ENCODE measurements at regions not wholly inside any gene's neighbourhood (a gene's known extent, or its start where the extent isn't known, plus 50 kb on each side); places are given as distances from the start of the nearest gene placed in this dataset.
"Not testable (repeated sequence)": the region's sequence is repeated elsewhere in the genome, so short reads cannot be mapped to it uniquely, and the experiment has no call there.

GRCh38 chr1:182203191-182203875 lies 141.8 kb upstream of the ZNF648 start:
- no peak overlapping the region for H3K27ac Mint-ChIP-seq
- Histone ChIP-seq H3K27ac (ENCODE audit: low read length) (no peak overlapping the region), H3K27me3 (ENCODE audit: control insufficient read depth, insufficient read depth, low read length) (peaks cover 11% of the 10 kb centered on the region), H3K9me3 (ENCODE audit: control insufficient read depth, insufficient read depth, low read length) (no peaks in the 10 kb centered on the region), H3K4me1 (ENCODE audit: control insufficient read depth, insufficient read depth, low read length) (peaks cover 10% of the 10 kb centered on the region), H3K4me3 (ENCODE audit: low read length) (no peak overlapping the region), H3K36me3 (ENCODE audit: control insufficient read depth, insufficient read depth, low read length) (no peaks in the 10 kb centered on the region)
- no peak for TF ChIP-seq CTCF (IDR thresholded peaks at IDR 0.05)
- peaks cover 21 to 29% of the 10 kb centered on the region in 2 donors for H3K27me3 Mint-ChIP-seq (ENCODE audit: low read depth in 2 of 2)
- H3K36me3 Mint-ChIP-seq, result no peaks in the 10 kb centered on the region
- no peak overlapping the region for H3K4me3 Mint-ChIP-seq
- no peaks in the 10 kb centered on the region for H3K9me3 Mint-ChIP-seq
- ATAC-seq, result no peak
- peaks cover 13 to 20% of the 10 kb centered on the region in 2 donors for H3K4me1 Mint-ChIP-seq
- DNase-seq, result no peak
- intact Hi-C loops (cut with micrococcal nuclease), result no loop called here
- WGBS (ENCODE audit: insufficient coverage), result no CpG with 5 or more reads among the region's 2 CpGs

- ATAC-seq; H3K36me3 ChIP-seq (ENCODE audit: control insufficient read depth, insufficient read depth, low read length); H3K9me3 Mint-ChIP-seq; DNase-seq; H3K27ac ChIP-seq (ENCODE audit: low read length); H3K4me3 ChIP-seq (ENCODE audit: low read length); intact Hi-C loops (cut with micrococcal nuclease); H3K9me3 ChIP-seq (ENCODE audit: control insufficient read depth, insufficient read depth, low read length); H3K4me3 Mint-ChIP-seq; H3K36me3 Mint-ChIP-seq; H3K27me3 ChIP-seq (ENCODE audit: control insufficient read depth, insufficient read depth, low read length); H3K4me1 ChIP-seq (ENCODE audit: control insufficient read depth, insufficient read depth, low read length); H3K27ac Mint-ChIP-seq: not testable (repeated sequence)
- H3K27me3 Mint-ChIP-seq (ENCODE audit: low read depth in 2 of 2), result peaks cover 15 to 38% of the 10 kb centered on the region in 2 donors
- 95% methylated on average over 6 of the region's 7 CpGs for WGBS (ENCODE audit: insufficient coverage)
- peaks cover 7 to 11% of the 10 kb centered on the region in 2 donors for H3K4me1 Mint-ChIP-seq
Measured at GRCh38 chr1:182201490-182201889, 140.0 kb upstream of the ZNF648 start.

GRCh38 chr1:182200025-182200812 lies 138.7 kb upstream of the ZNF648 start:
- H3K4me1 ChIP-seq (ENCODE audit: control insufficient read depth, insufficient read depth, low read length), result no peaks in the 10 kb centered on the region
- intact Hi-C loops (cut with micrococcal nuclease), result no loop called here
- H3K4me3 ChIP-seq (ENCODE audit: low read length), result no peak overlapping the region
- Mint-ChIP-seq H3K27ac (no peak overlapping the region), H3K9me3 (no peaks in the 10 kb centered on the region), H3K36me3 (no peaks in the 10 kb centered on the region), H3K27me3 (ENCODE audit: low read depth in 2 of 2) (peaks cover 16 to 47% of the 10 kb centered on the region in 2 donors), H3K4me1 (no peaks in the 10 kb centered on the region), H3K4me3 (no peak overlapping the region)
- H3K27me3 ChIP-seq (ENCODE audit: control insufficient read depth, insufficient read depth, low read length), result peaks cover 3% of the 10 kb centered on the region
- 92% methylated on average over 2 of the region's 4 CpGs for WGBS (ENCODE audit: insufficient coverage)
- H3K36me3 ChIP-seq (ENCODE audit: control insufficient read depth, insufficient read depth, low read length), result no peaks in the 10 kb centered on the region
- no peak for DNase-seq
- no peak overlapping the region for H3K27ac ChIP-seq (ENCODE audit: low read length)
- no peaks in the 10 kb centered on the region for H3K9me3 ChIP-seq (ENCODE audit: control insufficient read depth, insufficient read depth, low read length)
- no peak for ATAC-seq
- no peak for TF ChIP-seq CTCF (IDR thresholded peaks at IDR 0.05)

GRCh38 chr1:182198006-182198605 lies 136.6 kb upstream of the ZNF648 start:
- Mint-ChIP-seq H3K4me1 (peaks cover 1 to 2% of the 10 kb centered on the region in 2 donors), H3K27me3 (ENCODE audit: low read depth in 2 of 2) (peaks cover 12 to 39% of the 10 kb centered on the region in 2 donors), H3K36me3 (no peaks in the 10 kb centered on the region), H3K4me3 (no peak overlapping the region), H3K9me3 (no peaks in the 10 kb centered on the region), H3K27ac (no peak overlapping the region)
- 90% methylated on average over 4 of the region's 4 CpGs for WGBS (ENCODE audit: insufficient coverage)
- H3K4me3 ChIP-seq (ENCODE audit: low read length), result no peak overlapping the region
- peaks cover 3% of the 10 kb centered on the region for H3K27me3 ChIP-seq (ENCODE audit: control insufficient read depth, insufficient read depth, low read length)
- H3K9me3 ChIP-seq (ENCODE audit: control insufficient read depth, insufficient read depth, low read length), result no peaks in the 10 kb centered on the region
- no peak overlapping the region for H3K27ac ChIP-seq (ENCODE audit: low read length)
- H3K36me3 ChIP-seq (ENCODE audit: control insufficient read depth, insufficient read depth, low read length), result no peaks in the 10 kb centered on the region
- DNase-seq (peak in 1 of 2 donors; percentile 10), ATAC-seq (no peak)
- H3K4me1 ChIP-seq (ENCODE audit: control insufficient read depth, insufficient read depth, low read length), result no peaks in the 10 kb centered on the region
- TF ChIP-seq CTCF (IDR thresholded peaks at IDR 0.05), result no peak
- intact Hi-C loops (cut with micrococcal nuclease), result no loop called here
